Stimulated activated naive CD8-positive, alpha-beta T cell treated with anti-CD3 and anti-CD28 coated beads, Interleukin-15, amount 100 ng/mL, for 72 hours (primary cell): ENCODE measurements at regions not wholly inside any gene's neighbourhood (a gene's known extent, or its start where the extent isn't known, plus 50 kb on each side); places are given as distances from the start of the nearest gene placed in this dataset.
"Not testable (repeated sequence)": the region's sequence is repeated elsewhere in the genome, so short reads cannot be mapped to it uniquely, and the experiment has no call there.

Experiments
- ATAC-seq: fragments of 150-1000 bp; cut with Tn5 transposase; 2 replicates; pipeline ENCODE4 v1.10.0; 2021; ENCODE audit warnings: mild to moderate bottlenecking, moderate library complexity
- DNase-seq, 2 donors: peaks; one replicate each; pipeline ENCODE4 v3.0.0; 2021 to 2022
- H3K27ac Mint-ChIP-seq, 2 donors: one replicate each; pipeline ENCODE4 v1.8.0; 2022; ENCODE audit warnings: mild to moderate bottlenecking in 2 of 2, mixed read lengths in 2 of 2, moderate library complexity in 2 of 2
- H3K27me3 Mint-ChIP-seq: one replicate; pipeline ENCODE4 v1.8.0; 2022; ENCODE audit warnings: mixed read lengths
- H3K4me1 Mint-ChIP-seq: one replicate; pipeline ENCODE4 v1.8.0; 2022; ENCODE audit warnings: mild to moderate bottlenecking, mixed read lengths
- H3K4me3 Mint-ChIP-seq, 2 donors: one replicate each; pipeline ENCODE4 v1.8.0; 2022; ENCODE audit warnings: mild to moderate bottlenecking in 2 of 2, mixed read lengths in 2 of 2, moderate library complexity in 1 of 2
- H3K9me3 Mint-ChIP-seq, 2 donors: one replicate each; pipeline ENCODE4 v1.8.0; 2022; ENCODE audit warnings: mixed read lengths in 2 of 2

- not testable (repeated sequence) for DNase-seq, H3K27me3 Mint-ChIP-seq, H3K4me1 Mint-ChIP-seq, H3K27ac Mint-ChIP-seq, H3K9me3 Mint-ChIP-seq, ATAC-seq, H3K4me3 Mint-ChIP-seq
Observed at GRCh38 chr3:48101301-48101650, 85.1 kb upstream of the MAP4 start.

DNA sequence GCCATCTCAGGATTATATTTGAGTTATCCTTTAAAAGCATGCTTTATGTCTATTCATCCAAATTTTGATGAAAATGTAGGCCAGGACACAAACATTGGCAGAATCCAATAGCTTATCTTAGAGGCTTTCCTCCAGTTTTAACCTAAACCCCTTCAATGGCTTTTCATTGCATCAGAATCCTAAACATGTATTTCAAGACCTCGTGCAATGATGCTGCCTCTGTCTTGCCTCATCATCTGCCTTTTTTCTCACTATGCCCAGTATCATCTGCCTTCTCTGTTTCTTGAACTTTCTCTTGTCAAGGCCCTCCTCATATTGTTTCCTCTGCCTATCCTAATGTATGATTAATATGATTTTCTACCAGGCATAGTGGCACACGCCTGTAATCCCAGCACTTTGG is 76.1 kb upstream of the MAP4 start:
- DNase-seq (no peak), ATAC-seq (no peak)
- H3K27me3 Mint-ChIP-seq = no peaks in the 10 kb centered on the region
- peak overlapping the region in 1 of 2 donors; percentile 82 for H3K27ac Mint-ChIP-seq
- no peak overlapping the region for H3K4me3 Mint-ChIP-seq
- peaks cover 22% of the 10 kb centered on the region for H3K4me1 Mint-ChIP-seq
- H3K9me3 Mint-ChIP-seq = no peaks in the 10 kb centered on the region

DNA sequence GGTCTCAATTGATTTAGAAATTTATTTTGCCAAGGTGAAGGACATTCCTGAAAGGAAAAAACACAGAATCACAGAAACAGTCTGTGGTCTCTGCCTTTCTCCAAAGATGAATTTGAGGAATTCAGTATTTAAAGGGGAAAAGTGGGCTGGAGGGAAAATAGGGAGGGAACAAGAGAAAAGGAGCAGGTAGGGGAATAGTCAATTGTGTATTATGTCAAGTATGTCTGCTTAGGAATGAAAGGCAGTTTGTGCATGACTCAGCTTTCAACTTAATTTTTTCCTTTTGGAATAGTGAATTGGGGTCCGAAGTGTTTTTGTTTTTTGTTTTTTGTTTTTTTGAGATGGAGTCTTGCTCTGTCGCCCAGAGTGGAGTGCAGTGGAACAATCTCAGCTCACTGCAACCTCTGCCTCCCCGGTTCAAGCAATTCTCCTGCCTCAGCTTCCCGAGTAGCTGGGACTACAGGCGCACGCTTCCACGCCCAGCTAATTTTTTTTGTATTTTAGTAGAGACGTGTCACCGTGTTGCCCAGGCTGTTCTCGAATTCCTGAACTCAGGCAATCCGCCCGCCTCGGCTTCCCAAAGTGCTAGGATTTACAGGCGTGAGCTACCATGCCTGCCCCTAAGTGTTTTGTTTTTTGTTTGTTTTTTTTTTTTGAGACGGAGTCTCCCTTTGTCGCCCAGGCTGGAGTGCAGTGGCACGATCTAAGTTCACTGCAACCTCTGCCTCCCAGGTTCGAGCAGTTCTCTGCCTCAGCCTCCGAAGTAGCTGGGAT is 74.1 kb upstream of the MAP4 start:
- H3K9me3 Mint-ChIP-seq = no peaks in the 10 kb centered on the region
- no peaks in the 10 kb centered on the region for H3K27me3 Mint-ChIP-seq
- peaks cover 33% of the 10 kb centered on the region for H3K4me1 Mint-ChIP-seq
- no peak for DNase-seq
- ATAC-seq = no peak
- peak overlapping the region; percentile 96 to 97 for H3K4me3 Mint-ChIP-seq
- H3K27ac Mint-ChIP-seq = peak overlapping the region in 1 of 2 donors; percentile 63

GRCh38 chr3:48088749-48089466 is 72.7 kb upstream of the MAP4 start:
- ATAC-seq = peak; percentile 95
- peak overlapping the region; percentile 96 to 97 for H3K4me3 Mint-ChIP-seq

DNA sequence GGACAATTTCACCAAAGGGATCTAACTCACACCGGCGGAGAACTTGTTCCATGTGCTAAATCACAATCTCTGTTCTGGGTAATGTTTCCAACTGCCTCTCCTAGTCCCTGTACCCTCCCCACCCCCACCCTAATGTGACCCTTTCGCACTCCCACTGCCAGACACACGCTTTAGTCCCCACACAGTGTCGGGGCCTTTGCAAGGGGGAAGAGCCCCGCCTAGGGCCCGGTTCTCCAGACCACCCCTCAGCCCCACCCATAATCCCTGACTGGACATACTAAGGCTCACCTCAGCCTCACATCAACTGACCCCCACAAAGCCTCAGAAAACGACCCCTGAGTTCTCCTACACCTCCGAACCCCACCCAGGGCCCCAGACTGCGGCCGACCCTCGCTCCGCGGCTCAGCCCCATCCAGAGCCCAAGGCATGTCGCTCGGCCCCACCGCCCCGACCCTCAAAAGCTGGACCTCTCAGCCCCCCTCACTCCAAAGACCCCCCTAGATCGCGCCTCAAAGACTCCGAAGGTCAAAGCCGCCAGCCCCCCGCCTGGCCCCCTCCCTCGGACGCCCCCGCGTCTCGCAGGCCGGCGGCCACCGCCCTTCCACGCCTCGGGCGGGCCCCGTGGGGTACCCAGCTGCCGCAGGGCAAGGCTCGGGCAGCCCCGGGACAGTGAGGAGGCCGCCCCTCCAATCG is 72.0 kb upstream of the MAP4 start:
- Mint-ChIP-seq H3K27ac (peak overlapping the region; percentile 97 to 99), H3K4me1 (peaks cover 45% of the 10 kb centered on the region), H3K27me3 (no peaks in the 10 kb centered on the region), H3K4me3 (peak overlapping the region; percentile 96 to 97), H3K9me3 (no peaks in the 10 kb centered on the region)
- DNase-seq (no peak), ATAC-seq (peak; percentile 57)

More at GRCh38 chr3:48088749-48089466, 72.7 kb upstream of the MAP4 start:
- H3K27ac Mint-ChIP-seq = peak overlapping the region; percentile 92 to 98
- DNase-seq = peak; percentile 95 to 96
- H3K9me3 Mint-ChIP-seq = no peaks in the 10 kb centered on the region
- H3K4me1 Mint-ChIP-seq = peaks cover 45% of the 10 kb centered on the region
- H3K27me3 Mint-ChIP-seq = no peaks in the 10 kb centered on the region

DNA sequence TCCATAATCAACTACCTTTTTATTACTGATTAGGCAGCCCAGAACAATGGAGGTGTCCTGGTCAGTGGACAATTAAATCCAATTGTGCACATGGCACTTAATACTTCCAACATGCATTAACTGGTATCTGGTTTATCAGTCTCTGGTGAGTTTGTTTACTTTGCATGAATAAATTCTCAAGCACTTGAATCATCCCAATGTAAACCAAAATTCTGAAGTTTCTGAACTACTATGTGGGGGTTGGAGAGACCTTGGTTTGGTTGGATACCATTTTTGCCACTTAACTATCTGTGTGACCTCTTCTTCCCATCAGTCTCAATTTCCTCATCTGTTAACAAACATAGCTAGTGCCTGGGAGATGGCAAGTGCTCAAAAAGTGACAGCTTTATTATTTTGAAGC is 70.5 kb upstream of the MAP4 start:
- H3K4me3 Mint-ChIP-seq = peak overlapping the region in 1 of 2 donors; percentile 97
- H3K4me1 Mint-ChIP-seq = peaks cover 45% of the 10 kb centered on the region
- H3K27me3 Mint-ChIP-seq = no peaks in the 10 kb centered on the region
- H3K27ac Mint-ChIP-seq = no peak overlapping the region
- DNase-seq = no peak
- no peak for ATAC-seq
- H3K9me3 Mint-ChIP-seq = no peaks in the 10 kb centered on the region

DNA sequence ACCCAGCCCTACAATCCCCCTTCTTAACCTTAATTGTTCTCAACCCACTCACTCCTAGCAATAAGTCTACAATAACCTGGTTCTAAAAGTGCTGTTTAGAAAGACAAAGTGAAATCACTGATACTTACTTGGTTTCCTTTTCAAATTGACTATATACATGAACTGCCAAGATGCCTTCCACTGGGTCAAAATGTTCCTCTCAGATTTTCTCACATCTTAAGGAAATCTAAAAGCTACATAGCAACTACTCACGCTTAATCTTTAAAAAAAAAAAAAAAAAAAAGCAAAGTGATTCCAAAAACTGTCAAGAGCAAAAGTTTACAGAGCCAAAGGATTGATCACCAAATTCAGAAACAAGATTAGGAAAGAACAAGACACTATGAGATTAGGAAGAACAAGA is 68.7 kb upstream of the MAP4 start:
- H3K9me3 Mint-ChIP-seq = no peaks in the 10 kb centered on the region
- no peaks in the 10 kb centered on the region for H3K27me3 Mint-ChIP-seq
- no peak for ATAC-seq
- peaks cover 38% of the 10 kb centered on the region for H3K4me1 Mint-ChIP-seq
- H3K27ac Mint-ChIP-seq = peak overlapping the region in 1 of 2 donors; percentile 57
- no peak overlapping the region for H3K4me3 Mint-ChIP-seq
- DNase-seq = no peak

- no peak overlapping the region for H3K4me3 Mint-ChIP-seq
- no peak overlapping the region for H3K27ac Mint-ChIP-seq
- H3K4me1 Mint-ChIP-seq = peaks cover 31% of the 10 kb centered on the region
- H3K9me3 Mint-ChIP-seq = no peaks in the 10 kb centered on the region
- ATAC-seq (no peak), DNase-seq (no peak)
- no peaks in the 10 kb centered on the region for H3K27me3 Mint-ChIP-seq
Observed at GRCh38 chr3:48084170-48084569, 68.0 kb upstream of the MAP4 start.

- H3K9me3 Mint-ChIP-seq = no peaks in the 10 kb centered on the region
- H3K27me3 Mint-ChIP-seq = no peaks in the 10 kb centered on the region
- peaks cover 27% of the 10 kb centered on the region for H3K4me1 Mint-ChIP-seq
- no peak overlapping the region for H3K27ac Mint-ChIP-seq
- DNase-seq (no peak), ATAC-seq (no peak)
- H3K4me3 Mint-ChIP-seq = no peak overlapping the region
Observed at GRCh38 chr3:48082580-48083184, 66.5 kb upstream of the MAP4 start.

DNA sequence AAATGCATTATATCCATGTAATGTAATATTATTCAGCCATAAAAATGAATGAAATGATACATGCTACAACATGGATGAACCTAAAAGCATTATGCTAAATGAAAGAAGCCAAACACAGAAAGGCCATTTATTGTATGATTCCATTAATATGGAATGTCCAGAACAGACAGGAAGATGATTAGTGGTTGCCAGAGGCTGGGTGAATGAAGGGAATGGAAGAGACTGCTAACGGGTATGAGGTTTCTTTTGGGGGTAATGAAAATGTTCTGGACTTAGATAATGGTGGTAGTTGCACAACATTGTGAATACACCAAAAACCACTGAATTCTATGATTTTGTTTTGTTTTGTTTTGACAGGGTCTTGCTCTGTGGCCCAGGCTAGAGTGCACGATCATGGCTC is 61.6 kb upstream of the MAP4 start:
- no peak overlapping the region for H3K4me3 Mint-ChIP-seq
- H3K4me1 Mint-ChIP-seq = no peaks in the 10 kb centered on the region
- ATAC-seq (no peak), DNase-seq (no peak)
- H3K27me3 Mint-ChIP-seq = no peaks in the 10 kb centered on the region
- H3K27ac Mint-ChIP-seq = no peak overlapping the region
- H3K9me3 Mint-ChIP-seq = no peaks in the 10 kb centered on the region

GRCh38 chr3:48070030-48070429 is 53.8 kb upstream of the MAP4 start:
- no peaks in the 10 kb centered on the region for H3K27me3 Mint-ChIP-seq
- H3K4me3 Mint-ChIP-seq = no peak overlapping the region
- H3K4me1 Mint-ChIP-seq = no peaks in the 10 kb centered on the region
- H3K27ac Mint-ChIP-seq = no peak overlapping the region
- ATAC-seq (no peak), DNase-seq (no peak)
- no peaks in the 10 kb centered on the region for H3K9me3 Mint-ChIP-seq

DNA sequence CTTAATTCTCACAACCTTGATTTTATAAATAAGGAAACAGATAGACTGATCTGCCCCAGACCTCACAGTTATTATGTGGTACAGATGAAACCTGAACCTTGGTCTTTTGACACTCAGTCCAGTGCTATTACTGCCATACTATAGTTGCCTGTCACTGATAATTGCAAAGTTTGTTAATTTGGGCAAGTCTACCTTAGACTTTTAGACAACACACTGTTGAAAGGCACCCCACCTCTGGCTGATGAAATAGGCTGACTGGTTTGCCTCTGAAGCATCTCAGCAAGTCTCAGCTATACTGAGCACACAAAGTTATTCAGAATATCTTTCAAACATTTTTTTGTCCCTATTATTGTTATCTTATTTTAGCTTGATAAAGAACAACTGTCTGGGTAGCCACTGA is 53.1 kb upstream of the MAP4 start:
- DNase-seq = no peak
- no peaks in the 10 kb centered on the region for H3K27me3 Mint-ChIP-seq
- peaks cover 3% of the 10 kb centered on the region for H3K4me1 Mint-ChIP-seq
- ATAC-seq = no peak
- peak overlapping the region in 1 of 2 donors; percentile 10 for H3K27ac Mint-ChIP-seq
- no peak overlapping the region for H3K4me3 Mint-ChIP-seq
- no peaks in the 10 kb centered on the region for H3K9me3 Mint-ChIP-seq

GRCh38 chr3:48068886-48069285 is 52.7 kb upstream of the MAP4 start:
- Mint-ChIP-seq H3K4me3 (no peak overlapping the region), H3K27ac (no peak overlapping the region), H3K27me3 (no peaks in the 10 kb centered on the region), H3K4me1 (peaks cover 7% of the 10 kb centered on the region), H3K9me3 (no peaks in the 10 kb centered on the region)
- no peak for DNase-seq
- ATAC-seq = no peak

DNA sequence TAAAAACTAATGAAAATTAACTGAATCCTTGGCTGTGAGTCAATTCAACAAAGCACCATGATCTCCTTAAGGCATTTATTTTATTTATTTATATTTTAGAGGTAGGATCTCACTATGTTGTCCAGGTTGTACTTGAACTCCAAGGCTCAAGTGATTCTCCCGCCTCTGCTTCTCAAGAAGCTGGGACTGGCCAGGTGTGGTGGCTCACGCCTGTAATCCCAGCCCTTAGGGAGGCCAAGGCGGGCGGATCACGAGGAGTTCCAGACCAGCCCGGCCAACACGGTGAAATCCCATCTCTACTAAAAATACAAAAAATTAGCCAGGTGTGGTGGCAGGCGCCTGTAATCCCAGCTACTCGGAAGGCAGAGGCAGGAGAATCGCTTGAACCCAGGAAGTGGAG is 52.1 kb upstream of the MAP4 start:
- DNase-seq, H3K27me3 Mint-ChIP-seq, H3K27ac Mint-ChIP-seq, ATAC-seq, H3K4me1 Mint-ChIP-seq, H3K9me3 Mint-ChIP-seq, H3K4me3 Mint-ChIP-seq: not testable (repeated sequence)

DNA sequence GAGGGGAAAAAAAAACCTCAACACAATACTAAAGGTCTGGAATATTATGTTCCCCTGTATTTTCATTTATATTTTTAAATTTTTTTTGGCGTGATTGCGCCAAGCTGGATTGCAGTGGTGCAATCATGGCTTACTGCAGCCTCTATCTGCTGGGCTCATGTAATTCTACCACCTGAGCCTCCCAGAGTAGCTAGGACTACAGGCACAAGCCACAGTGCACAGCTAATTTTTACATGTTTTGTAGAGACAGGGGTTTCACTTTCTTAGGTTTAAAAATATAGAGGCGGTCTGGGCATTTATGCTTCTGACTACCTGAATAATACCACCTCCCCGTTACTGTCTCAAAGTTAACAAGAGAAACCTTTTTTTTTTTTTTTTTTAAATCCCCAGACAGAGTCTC is 51.1 kb upstream of the MAP4 start:
- no peak overlapping the region for H3K4me3 Mint-ChIP-seq
- ATAC-seq (no peak), DNase-seq (no peak)
- H3K27ac Mint-ChIP-seq = no peak overlapping the region
- H3K27me3 Mint-ChIP-seq = no peaks in the 10 kb centered on the region
- no peaks in the 10 kb centered on the region for H3K9me3 Mint-ChIP-seq
- H3K4me1 Mint-ChIP-seq = peaks cover 7% of the 10 kb centered on the region
